Loucy (cell line): ENCODE measurements at regions not wholly inside any gene's neighbourhood (a gene's known extent, or its start where the extent isn't known, plus 50 kb on each side); places are given as distances from the start of the nearest gene placed in this dataset.

Experiments
- EZH2phosphoT487 ChIP-seq: fragments of 200-600 bp; IDR thresholded peaks from 2 replicates; pipeline ENCODE4 v1.6.1; 2018; ENCODE audit warnings: antibody characterized with exemption, mild to moderate bottlenecking, moderate library complexity, borderline replicate concordance
- TF ChIP-seq, protein P1 (sequence below): fragments of 200-600 bp; sonication (generic); conservative IDR thresholded peaks from 2 replicates; pipeline ENCODE4 v1.5.1; 2014; ENCODE audit warnings: mild to moderate bottlenecking, antibody characterized with exemption, low read length

DNA sequence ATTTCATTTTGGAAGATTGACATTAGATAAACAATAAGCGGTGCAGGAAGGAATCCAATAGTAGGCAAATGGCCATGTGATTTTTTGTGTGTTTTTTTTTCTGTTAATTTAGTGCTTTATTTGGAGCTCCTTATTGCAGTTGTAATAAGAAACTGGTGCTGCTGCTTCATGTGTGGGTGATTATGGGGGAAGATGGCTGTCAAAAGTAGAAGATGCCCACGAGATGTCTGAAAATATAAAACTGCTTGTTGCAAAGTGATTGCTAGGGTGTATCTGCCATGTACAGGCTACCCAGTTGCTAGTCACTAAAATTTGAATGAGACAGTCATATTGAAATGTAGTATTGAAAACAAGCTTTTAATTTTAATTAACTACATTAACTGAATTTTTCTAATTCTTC lies 216.7 kb upstream of the FTMT start:
- TF ChIP-seq, protein P1, sequence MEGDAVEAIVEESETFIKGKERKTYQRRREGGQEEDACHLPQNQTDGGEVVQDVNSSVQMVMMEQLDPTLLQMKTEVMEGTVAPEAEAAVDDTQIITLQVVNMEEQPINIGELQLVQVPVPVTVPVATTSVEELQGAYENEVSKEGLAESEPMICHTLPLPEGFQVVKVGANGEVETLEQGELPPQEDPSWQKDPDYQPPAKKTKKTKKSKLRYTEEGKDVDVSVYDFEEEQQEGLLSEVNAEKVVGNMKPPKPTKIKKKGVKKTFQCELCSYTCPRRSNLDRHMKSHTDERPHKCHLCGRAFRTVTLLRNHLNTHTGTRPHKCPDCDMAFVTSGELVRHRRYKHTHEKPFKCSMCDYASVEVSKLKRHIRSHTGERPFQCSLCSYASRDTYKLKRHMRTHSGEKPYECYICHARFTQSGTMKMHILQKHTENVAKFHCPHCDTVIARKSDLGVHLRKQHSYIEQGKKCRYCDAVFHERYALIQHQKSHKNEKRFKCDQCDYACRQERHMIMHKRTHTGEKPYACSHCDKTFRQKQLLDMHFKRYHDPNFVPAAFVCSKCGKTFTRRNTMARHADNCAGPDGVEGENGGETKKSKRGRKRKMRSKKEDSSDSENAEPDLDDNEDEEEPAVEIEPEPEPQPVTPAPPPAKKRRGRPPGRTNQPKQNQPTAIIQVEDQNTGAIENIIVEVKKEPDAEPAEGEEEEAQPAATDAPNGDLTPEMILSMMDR: no peak
- TF ChIP-seq EZH2phosphoT487: no peak
